ENCODE measurements at regions not wholly inside any gene's neighbourhood (a gene's known extent, or its start where the extent isn't known, plus 50 kb on each side); places are given as distances from the start of the nearest gene placed in this dataset.
A peak's percentile ranks its signal among the peaks of the same experiment; 100 is the strongest.
"Not testable (repeated sequence)": the region's sequence is repeated elsewhere in the genome, so short reads cannot be mapped to it uniquely, and the experiment has no call there.

- DNase-seq, result no peak
These were observed 138.9 kb downstream of the TMCO5A start for GRCh38 chr15:38073178-38073946.

GRCh38 chr15:38074029-38074428 lies 139.6 kb downstream of the TMCO5A start:
- no peak for DNase-seq

- no peak for DNase-seq
These were observed 141.0 kb downstream of the TMCO5A start for GRCh38 chr15:38075466-38075865.

- peak; percentile 54 for DNase-seq
These were observed 142.3 kb downstream of the TMCO5A start for GRCh38 chr15:38076786-38077185.

GRCh38 chr15:38079236-38079635 lies 144.8 kb downstream of the TMCO5A start:
- DNase-seq, result no peak

GRCh38 chr15:38080651-38081275 lies 146.3 kb downstream of the TMCO5A start:
- no peak for DNase-seq

- DNase-seq, result no peak
These were observed 149.8 kb downstream of the TMCO5A start for GRCh38 chr15:38084289-38084688.

GRCh38 chr15:38085114-38085513 lies 150.7 kb downstream of the TMCO5A start:
- no peak for DNase-seq

- no peak for DNase-seq
These were observed 151.6 kb downstream of the TMCO5A start for GRCh38 chr15:38085931-38086568.

GRCh38 chr15:38086611-38087010 lies 152.2 kb downstream of the TMCO5A start:
- DNase-seq, result no peak

GRCh38 chr15:38088971-38089370 lies 154.5 kb downstream of the TMCO5A start:
- no peak for DNase-seq

- DNase-seq, result no peak
These were observed 155.8 kb downstream of the TMCO5A start for GRCh38 chr15:38090223-38090622.

GRCh38 chr15:38090678-38091077 lies 156.2 kb downstream of the TMCO5A start:
- no peak for DNase-seq

GRCh38 chr15:38091078-38091645 lies 156.7 kb downstream of the TMCO5A start:
- no peak for DNase-seq

GRCh38 chr15:38093931-38094330 lies 158.7 kb upstream of the SPRED1 start:
- DNase-seq, result no peak

GRCh38 chr15:38102972-38103371 lies 149.7 kb upstream of the SPRED1 start:
- no peak for DNase-seq

- DNase-seq, result no peak
These were observed 149.1 kb upstream of the SPRED1 start for GRCh38 chr15:38103564-38103963.

GRCh38 chr15:38111070-38111469 lies 141.6 kb upstream of the SPRED1 start:
- DNase-seq, result no peak

GRCh38 chr15:38112406-38112805 lies 140.2 kb upstream of the SPRED1 start:
- no peak for DNase-seq

GRCh38 chr15:38115121-38115520 lies 137.5 kb upstream of the SPRED1 start:
- DNase-seq, result no peak

- DNase-seq, result no peak
These were observed 134.9 kb upstream of the SPRED1 start for GRCh38 chr15:38117781-38118180.

GRCh38 chr15:38119865-38120264 lies 132.8 kb upstream of the SPRED1 start:
- DNase-seq, result not testable (repeated sequence)

- no peak for DNase-seq
These were observed 125.3 kb upstream of the SPRED1 start for GRCh38 chr15:38127306-38127771.
